ENCODE measurements at regions not wholly inside any gene's neighbourhood (a gene's known extent, or its start where the extent isn't known, plus 50 kb on each side); places are given as distances from the start of the nearest gene placed in this dataset.

DNA sequence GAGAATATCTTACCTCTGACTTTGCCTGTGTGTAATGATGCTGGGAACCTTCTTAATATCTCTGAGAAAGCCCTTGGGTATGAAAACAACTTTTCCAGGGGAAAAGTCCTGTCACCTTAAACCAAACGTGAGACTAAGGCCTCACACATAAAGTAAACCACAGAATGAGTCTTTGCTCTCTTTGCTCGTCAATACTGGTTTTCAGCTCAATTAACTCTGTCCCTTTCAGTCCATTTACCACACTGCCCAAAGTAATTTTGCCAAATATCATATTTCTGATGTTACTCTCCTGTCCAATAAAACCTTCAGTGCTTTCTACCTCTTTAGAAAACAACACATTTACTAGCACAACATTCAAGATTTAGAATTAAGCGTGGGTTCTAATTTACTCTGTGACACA, 100.5 kb upstream of the HMGCLL1 start:
- Histone ChIP-seq H3K9ac (no peak overlapping the region), H4K20me1 (ENCODE audit: insufficient read depth) (no peaks in the 10 kb centered on the region), H2AFZ (ENCODE audit: low read depth) (no peak overlapping the region), H3K27me3 (ENCODE audit: insufficient read depth, low read depth) (no peaks in the 10 kb centered on the region), H3K27ac (no peak overlapping the region), H3K4me1 (ENCODE audit: low read depth, poor library complexity, severe bottlenecking) (peaks cover 9% of the 10 kb centered on the region), H3K4me2 (no peak overlapping the region), H3K79me2 (ENCODE audit: insufficient read depth, low read depth) (no peaks in the 10 kb centered on the region), H3K36me3 (ENCODE audit: insufficient read depth) (no peaks in the 10 kb centered on the region), H3K4me3 (IDR thresholded peaks at IDR 0.05; ENCODE audit: insufficient read depth, low read depth, low read length) (no peak overlapping the region)
- TF ChIP-seq, protein P1, sequence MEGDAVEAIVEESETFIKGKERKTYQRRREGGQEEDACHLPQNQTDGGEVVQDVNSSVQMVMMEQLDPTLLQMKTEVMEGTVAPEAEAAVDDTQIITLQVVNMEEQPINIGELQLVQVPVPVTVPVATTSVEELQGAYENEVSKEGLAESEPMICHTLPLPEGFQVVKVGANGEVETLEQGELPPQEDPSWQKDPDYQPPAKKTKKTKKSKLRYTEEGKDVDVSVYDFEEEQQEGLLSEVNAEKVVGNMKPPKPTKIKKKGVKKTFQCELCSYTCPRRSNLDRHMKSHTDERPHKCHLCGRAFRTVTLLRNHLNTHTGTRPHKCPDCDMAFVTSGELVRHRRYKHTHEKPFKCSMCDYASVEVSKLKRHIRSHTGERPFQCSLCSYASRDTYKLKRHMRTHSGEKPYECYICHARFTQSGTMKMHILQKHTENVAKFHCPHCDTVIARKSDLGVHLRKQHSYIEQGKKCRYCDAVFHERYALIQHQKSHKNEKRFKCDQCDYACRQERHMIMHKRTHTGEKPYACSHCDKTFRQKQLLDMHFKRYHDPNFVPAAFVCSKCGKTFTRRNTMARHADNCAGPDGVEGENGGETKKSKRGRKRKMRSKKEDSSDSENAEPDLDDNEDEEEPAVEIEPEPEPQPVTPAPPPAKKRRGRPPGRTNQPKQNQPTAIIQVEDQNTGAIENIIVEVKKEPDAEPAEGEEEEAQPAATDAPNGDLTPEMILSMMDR (conservative IDR thresholded peaks at IDR 0.05; ENCODE audit: low read depth, low read length): no peak

DNA sequence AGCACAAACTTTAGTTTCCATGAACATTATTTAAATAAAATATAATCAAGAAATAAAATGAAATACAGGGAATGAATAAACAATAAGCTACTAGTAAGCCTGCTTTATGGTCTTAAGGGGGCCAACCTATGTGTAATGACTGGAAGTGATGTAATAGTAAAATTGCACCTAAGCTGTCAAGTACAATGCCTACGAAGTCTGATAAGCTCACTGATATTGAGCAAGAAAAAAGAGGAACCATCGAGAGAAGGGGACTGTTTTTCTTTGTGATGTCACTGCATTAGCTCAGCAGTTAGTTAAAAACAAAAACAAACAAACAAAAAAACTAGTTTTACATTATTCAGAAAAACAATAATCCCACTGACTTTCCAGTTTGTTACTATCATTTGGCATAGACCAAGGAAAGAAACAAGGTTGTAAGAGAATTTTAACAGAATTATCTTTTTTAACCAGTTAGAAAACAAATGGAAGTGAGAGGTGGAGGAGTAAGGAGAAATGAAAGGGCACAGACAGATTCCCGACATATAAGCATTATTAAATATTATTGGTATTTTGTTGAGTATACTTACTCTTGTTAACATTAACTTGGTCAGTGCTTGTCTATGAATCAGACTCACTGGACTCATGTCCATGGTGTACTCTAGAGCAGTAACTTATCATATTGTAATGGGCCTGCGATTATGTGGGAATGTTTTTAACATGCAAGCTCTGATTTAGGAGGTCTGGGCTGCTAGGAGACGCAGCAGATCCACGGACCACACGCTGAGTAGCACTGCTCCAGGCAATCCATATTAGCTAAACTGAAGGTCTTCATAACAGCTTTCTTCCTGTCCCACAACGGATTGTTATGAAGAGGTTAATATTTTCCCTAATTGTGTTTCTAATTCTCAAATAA, 99.6 kb upstream of the HMGCLL1 start:
- H3K4me1 ChIP-seq (ENCODE audit: low read depth, poor library complexity, severe bottlenecking): peaks cover 9% of the 10 kb centered on the region
- no peak overlapping the region for H3K4me2 ChIP-seq
- H4K20me1 ChIP-seq (ENCODE audit: insufficient read depth): no peaks in the 10 kb centered on the region
- no peaks in the 10 kb centered on the region for H3K27me3 ChIP-seq (ENCODE audit: insufficient read depth, low read depth)
- H3K36me3 ChIP-seq (ENCODE audit: insufficient read depth): no peaks in the 10 kb centered on the region
- no peaks in the 10 kb centered on the region for H3K79me2 ChIP-seq (ENCODE audit: insufficient read depth, low read depth)
- H2AFZ ChIP-seq (ENCODE audit: low read depth): no peak overlapping the region
- no peak overlapping the region for H3K9ac ChIP-seq
- no peak overlapping the region for H3K4me3 ChIP-seq (IDR thresholded peaks at IDR 0.05; ENCODE audit: insufficient read depth, low read depth, low read length)
- TF ChIP-seq, protein P1 (conservative IDR thresholded peaks at IDR 0.05; ENCODE audit: low read depth, low read length): no peak
- H3K27ac ChIP-seq: no peak overlapping the region

DNA sequence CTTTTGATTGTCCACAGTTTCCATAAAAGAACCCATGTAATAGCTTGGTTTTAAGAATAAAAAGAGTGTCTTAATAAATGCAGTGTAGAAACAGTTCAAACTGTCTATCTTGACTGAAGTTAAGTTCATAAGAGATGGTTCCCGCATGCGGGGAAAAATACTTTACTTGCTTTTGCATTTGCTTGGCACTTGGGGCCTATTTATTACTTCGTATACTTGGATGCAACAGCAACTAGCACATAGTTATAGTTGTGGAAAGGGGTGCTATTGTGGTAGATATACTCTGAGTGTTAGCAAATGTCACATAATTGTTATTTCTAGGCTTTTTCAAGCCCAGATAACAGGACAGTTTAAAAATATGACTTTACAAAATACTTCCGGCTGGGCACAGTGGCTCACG, 97.7 kb upstream of the HMGCLL1 start:
- H3K4me1 ChIP-seq (ENCODE audit: low read depth, poor library complexity, severe bottlenecking): peaks cover 9% of the 10 kb centered on the region
- TF ChIP-seq, protein P1 (conservative IDR thresholded peaks at IDR 0.05; ENCODE audit: low read depth, low read length): no peak
- H3K4me2 ChIP-seq: no peak overlapping the region
- no peaks in the 10 kb centered on the region for H3K36me3 ChIP-seq (ENCODE audit: insufficient read depth)
- no peaks in the 10 kb centered on the region for H3K27me3 ChIP-seq (ENCODE audit: insufficient read depth, low read depth)
- no peak overlapping the region for H3K9ac ChIP-seq
- H3K79me2 ChIP-seq (ENCODE audit: insufficient read depth, low read depth): no peaks in the 10 kb centered on the region
- H3K4me3 ChIP-seq (IDR thresholded peaks at IDR 0.05; ENCODE audit: insufficient read depth, low read depth, low read length): no peak overlapping the region
- no peak overlapping the region for H2AFZ ChIP-seq (ENCODE audit: low read depth)
- H3K27ac ChIP-seq: no peak overlapping the region
- H4K20me1 ChIP-seq (ENCODE audit: insufficient read depth): no peaks in the 10 kb centered on the region

DNA sequence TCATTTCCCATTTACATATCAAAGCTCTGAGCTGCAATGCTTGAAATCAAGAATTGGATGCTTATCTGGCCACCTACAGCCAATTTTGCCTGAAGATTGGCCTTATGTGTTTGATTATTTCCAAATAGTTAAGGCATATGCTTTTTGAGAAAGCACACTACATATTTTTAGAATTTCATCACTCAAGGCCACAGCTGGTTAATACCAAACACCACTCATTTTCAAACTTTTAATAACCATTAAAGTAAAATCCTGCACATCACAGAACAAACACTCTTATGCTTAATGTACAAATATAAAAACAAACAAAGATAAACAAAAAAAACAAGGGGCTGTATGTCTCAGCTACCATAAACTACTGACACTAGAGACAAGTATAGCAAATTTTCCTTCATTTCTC, 96.9 kb upstream of the HMGCLL1 start:
- Histone ChIP-seq H3K4me2 (no peak overlapping the region), H4K20me1 (ENCODE audit: insufficient read depth) (no peaks in the 10 kb centered on the region), H3K4me1 (ENCODE audit: low read depth, poor library complexity, severe bottlenecking) (peaks cover 7% of the 10 kb centered on the region), H3K36me3 (ENCODE audit: insufficient read depth) (no peaks in the 10 kb centered on the region), H3K9ac (no peak overlapping the region), H3K27me3 (ENCODE audit: insufficient read depth, low read depth) (no peaks in the 10 kb centered on the region), H3K27ac (no peak overlapping the region), H2AFZ (ENCODE audit: low read depth) (no peak overlapping the region), H3K79me2 (ENCODE audit: insufficient read depth, low read depth) (no peaks in the 10 kb centered on the region), H3K4me3 (IDR thresholded peaks at IDR 0.05; ENCODE audit: insufficient read depth, low read depth, low read length) (no peak overlapping the region)
- TF ChIP-seq, protein P1 (conservative IDR thresholded peaks at IDR 0.05; ENCODE audit: low read depth, low read length): no peak
